Hippocampal formation (tissue), 2 donors: ENCODE measurements at regions not wholly inside any gene's neighbourhood (a gene's known extent, or its start where the extent isn't known, plus 50 kb on each side); places are given as distances from the start of the nearest gene placed in this dataset.

Source experiments
- DNase-seq, 2 donors: peaks; one replicate each; lab custom pipeline; 2025; lab: John Stamatoyannopoulos, UW

GRCh38 chr22:26847046-26847445 lies 189.7 kb downstream of the MIAT start:
- no peak for DNase-seq

GRCh38 chr22:26847816-26848215 lies 190.4 kb downstream of the MIAT start:
- no peak for DNase-seq

DNA sequence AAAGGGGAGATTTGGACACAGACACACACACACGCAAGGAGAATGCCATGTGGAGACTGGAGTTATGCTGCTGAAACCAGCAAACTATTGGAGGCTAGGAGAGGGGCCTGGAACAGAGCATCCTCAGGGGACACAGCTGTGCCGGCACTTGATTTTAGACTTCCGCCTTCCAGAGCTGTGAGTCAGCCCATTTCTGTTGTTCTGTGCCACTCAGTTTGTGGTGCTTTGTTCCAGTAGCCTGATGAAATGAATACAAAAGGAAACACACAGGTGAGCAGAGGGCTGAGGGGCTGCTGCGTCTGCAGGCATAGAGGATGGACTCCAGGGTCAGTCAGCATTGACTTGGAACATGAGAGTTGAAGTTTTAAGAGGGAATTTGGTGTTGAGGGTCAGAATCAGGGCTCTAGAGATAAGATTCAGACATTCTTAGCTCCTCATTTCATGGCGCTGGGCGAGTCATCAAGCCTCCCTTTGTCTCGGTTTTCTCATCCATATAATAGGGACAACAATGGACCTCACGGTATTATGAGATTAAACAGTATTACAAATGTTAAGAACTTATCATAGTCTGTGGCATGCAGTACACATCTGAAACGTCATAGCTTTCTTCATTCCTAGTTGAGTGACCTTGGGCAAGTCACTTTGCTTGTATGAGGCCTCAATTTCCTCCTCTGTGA lies 191.0 kb downstream of the MIAT start:
- DNase-seq: no peak

GRCh38 chr22:26849575-26849974 lies 192.2 kb downstream of the MIAT start:
- DNase-seq: no peak

- no peak for DNase-seq
These were observed 193.7 kb downstream of the MIAT start for GRCh38 chr22:26851125-26851524.

DNA sequence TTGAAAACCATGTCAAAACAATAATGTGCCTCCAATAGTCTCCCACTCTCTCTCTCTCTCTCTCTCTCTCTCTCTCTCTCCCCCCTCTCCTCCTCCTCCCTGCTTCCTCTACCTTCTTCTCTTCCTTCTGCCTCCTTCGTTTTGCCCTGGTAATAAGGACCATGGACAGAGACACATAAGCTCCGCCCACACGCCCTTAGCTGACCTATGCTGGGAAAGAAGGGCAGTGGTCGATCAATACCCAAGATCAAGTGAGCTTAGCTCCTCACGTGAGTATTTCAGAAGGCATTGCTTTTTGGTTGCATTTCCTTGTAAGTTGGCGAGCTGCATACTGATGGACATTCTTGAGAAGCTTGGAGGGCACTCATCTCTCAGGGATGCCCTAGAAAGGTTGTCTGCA lies 194.8 kb downstream of the MIAT start:
- DNase-seq: no peak

DNA sequence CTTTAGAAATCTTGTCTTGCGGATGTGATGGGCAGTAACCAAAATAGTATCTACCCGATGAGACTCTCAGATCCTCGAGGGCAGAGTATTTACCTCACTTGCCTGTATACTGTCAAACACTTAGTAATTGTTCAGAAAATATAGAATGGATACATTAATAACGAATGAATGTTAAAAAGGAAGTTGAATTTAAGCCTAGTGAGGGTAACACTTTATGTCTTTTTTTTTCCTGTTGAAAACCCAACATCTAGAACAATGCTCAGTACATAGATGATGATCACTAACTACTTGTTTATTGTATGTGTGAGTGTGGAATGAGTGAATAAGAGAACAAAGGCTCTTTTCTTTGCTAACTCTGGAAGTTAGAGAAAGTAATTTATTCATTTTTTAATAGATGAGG lies 195.7 kb downstream of the MIAT start:
- DNase-seq: no peak

DNA sequence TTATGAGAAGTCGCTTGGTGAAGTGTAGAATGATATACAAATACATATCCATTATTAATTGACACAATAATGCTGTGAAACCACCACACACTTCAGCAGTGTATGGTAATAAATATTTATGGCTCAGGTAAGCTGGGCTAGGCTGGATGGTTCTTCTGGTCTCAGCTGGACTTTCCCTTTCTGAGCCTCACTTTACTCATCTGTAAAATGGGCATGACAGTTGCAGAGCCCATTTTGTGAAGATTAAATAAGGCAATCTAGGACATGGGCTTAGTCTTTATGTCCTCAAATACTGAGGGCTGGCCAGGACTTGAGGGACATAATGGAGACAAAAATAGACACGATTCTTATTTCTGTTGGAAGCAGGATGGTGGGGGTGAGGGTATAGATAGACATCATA lies 196.1 kb downstream of the MIAT start:
- no peak for DNase-seq

DNA sequence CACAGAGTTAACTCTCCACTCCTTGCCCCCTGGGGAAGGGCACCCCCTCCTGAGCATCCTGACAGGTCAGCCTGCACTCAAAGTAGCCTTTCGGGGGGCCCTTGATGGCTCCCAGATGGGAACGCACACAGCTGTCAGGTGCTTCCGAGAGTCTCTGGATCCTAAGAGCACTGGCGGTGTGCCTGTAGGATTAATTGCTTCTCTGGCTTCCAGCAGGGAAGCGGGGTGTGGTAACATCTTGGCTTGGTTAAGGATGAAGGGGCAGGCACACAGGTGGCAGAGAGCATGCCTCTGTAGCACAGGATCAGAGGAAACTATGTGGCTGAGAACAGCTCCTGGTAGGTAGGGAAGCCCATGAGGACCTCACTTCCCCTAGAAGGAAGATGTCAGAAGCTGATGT lies 199.8 kb downstream of the MIAT start:
- no peak for DNase-seq

GRCh38 chr22:26860301-26860700 lies 202.9 kb downstream of the MIAT start:
- no peak for DNase-seq

- DNase-seq: no peak
These were observed 207.6 kb downstream of the MIAT start for GRCh38 chr22:26865021-26865420.

DNA sequence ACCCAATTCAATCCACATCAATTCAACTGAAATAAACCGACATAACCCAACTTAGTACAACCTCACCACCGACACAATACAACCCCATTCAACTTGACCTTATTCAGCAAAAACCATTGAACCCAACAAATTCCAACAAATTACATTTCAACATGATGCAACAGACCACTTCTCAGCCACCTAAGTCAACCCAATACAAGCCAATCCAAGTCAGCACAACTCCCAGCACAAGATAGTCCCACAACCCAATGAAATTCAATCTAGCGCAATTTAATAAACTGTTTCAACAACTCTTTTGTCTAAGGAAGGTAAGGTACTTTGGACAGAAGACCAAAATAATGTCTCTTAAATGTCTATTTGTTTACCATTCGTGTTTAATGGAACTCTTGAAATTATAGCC lies 226.0 kb downstream of the MIAT start:
- DNase-seq: no peak

DNA sequence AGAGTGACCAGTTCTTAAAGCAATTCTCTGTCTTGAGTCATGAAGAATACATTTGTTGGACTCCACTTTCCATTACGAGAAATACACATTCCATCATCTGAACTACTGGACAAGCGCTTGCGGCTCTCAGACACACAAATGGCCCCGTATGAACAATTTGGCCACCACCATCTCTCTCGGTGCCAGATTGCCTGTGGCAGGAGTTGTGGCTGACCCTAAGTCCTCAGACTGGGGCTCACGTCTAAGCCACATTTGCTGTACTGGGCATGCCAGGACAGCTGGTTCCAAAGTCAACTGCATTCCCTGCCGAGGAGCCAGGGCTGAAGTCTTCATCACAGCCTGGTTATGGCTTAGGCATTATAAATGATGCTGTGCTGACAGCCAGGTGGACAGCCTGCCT lies 227.5 kb downstream of the MIAT start:
- DNase-seq: no peak

DNA sequence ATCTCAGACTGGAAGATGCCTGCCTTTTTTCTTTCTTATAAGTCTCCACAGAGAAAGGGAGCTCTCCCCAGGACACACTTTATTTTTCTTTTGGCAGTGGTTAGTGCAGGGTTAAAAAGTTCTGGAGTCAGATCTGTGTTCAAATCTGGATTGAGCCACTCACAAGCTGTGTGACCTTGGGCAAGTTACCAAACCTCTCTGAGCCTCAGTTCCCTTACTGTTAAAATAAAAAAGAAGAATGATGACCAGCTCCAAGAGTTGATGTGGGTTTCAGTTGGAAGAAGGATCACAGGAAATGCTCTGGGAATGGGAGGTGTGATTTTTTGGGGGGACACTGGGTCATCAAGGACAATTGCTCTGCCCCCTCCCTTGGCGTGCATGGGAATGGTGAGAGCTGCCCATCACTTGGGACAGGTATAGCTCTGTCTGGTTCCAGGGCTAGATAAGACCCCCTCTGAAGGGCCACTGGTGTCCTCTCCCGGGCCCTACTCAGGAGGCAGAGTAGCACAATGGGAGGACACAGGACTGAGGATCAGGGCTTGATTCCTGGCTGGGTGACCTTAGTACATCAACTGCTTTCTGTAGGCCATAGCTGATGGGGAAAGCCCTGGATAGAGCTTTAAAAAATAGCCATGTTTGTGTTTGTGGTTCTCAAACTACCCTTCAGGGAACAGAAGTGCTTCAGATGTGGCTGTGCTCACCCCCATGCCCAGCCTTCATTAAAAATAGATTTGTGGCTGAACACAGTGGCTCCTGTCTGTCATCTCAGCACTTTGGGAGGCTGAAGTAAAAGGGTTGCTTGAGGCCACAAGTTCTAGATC lies 228.3 kb downstream of the MIAT start:
- DNase-seq: no peak

- DNase-seq: no peak
These were observed 230.1 kb downstream of the MIAT start for GRCh38 chr22:26887456-26887855.

DNA sequence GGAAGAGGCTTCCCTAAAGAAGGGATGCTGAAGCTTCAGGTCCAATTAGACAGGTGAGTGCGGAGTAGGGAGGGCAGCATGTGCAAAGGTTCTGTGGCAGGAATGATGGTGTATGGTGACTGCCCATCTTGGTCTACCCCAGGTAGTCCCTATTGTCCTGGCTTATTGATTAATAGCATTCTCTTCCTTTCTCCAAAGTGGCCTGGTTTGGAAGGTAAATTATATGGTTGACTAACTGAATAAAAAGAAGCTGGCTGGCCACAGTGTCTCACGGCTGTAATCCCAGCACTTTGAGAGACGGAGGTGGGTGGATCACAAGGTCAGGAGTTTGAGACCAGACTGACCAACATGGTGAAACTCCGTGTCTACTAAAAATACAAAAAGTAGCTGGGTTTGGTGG lies 230.5 kb downstream of the MIAT start:
- DNase-seq: no peak

GRCh38 chr22:26888887-26889286 lies 231.5 kb downstream of the MIAT start:
- DNase-seq: no peak

- DNase-seq: no peak
These were observed 232.4 kb downstream of the MIAT start for GRCh38 chr22:26889802-26890201.

- DNase-seq: no peak
These were observed 233.5 kb downstream of the MIAT start for GRCh38 chr22:26890870-26891269.

DNA sequence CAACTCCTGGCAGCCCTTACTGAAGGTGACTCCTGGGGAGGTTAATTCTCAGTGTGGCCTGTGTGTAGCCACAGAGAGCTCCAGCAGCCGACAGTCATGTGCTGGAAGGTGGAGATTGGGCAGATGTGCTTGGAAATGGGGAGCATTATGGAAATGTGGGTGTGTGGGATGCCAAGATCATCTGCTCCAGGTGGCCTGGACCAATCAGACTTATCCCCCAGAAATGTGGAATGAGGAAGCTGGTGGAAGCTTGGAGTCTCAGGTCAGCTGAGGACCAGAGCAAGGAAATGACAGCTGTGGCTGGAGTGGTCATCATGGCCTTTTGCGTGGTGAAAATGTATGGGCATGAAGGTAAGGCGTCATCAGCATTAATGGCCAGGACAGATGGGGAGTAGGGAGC lies 234.0 kb downstream of the MIAT start:
- no peak for DNase-seq

DNA sequence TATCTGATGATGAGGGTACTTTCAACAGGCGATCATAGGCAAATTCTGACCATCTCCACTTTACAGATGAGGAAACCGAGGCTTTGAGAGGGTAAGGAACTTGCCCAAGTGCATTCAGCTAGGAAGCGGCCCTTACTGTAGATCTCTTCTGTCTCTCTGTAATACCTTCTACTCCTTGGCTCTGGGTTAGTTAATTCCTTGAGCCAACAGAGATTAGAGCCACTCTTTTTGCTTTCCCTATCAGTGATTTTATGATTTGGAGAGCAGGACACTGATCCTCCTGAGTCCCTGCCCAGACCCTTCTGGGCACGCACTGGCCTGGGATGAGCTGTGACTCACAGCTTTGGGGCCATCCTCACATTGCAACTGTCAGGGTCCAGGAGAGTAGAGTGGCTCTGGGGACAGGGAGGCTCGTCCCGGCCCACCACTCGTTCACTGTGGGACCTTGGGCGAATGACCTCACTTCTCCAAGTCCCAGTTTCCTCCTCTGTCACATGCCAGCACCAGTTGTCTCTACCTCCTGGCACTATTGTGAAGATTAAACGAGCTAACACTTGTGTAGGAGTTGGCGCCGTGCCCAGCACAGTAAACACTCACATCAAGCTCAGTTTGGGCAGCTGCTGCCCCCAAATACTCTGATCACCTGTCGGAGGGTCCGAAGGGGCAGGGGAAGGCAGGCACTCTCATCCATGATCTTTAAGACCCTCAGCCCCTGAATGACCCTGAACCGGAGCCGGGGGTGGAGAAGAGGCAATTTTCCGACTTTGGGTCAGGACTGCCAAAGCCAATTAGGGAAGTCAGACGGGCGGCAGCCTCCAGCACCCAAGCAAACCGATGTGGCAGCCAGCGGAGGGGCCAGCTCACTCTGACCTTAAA lies 235.0 kb downstream of the MIAT start:
- no peak for DNase-seq
